Nephron (organoid): ENCODE measurements at regions not wholly inside any gene's neighbourhood (a gene's known extent, or its start where the extent isn't known, plus 50 kb on each side); places are given as distances from the start of the nearest gene placed in this dataset.

Source experiments
- H3K27ac Mint-ChIP-seq, 3 experiments: 2 replicates each; pipeline ENCODE4 v1.8.0; 2020; ENCODE audit warnings: mixed read lengths in 3 of 3, mild to moderate bottlenecking in 2 of 3, moderate library complexity in 1 of 3
- H3K27me3 Mint-ChIP-seq: 2 replicates; pipeline ENCODE4 v1.8.0; 2021; ENCODE audit warnings: low read depth, mild to moderate bottlenecking, moderate library complexity, mixed read lengths
- H3K36me3 Mint-ChIP-seq: 2 replicates; pipeline ENCODE4 v1.8.0; 2020; ENCODE audit warnings: low read depth, mixed read lengths
- H3K4me1 Mint-ChIP-seq: 2 replicates; pipeline ENCODE4 v1.8.0; 2020; ENCODE audit warnings: mixed read lengths
- H3K4me3 Mint-ChIP-seq, 3 experiments: 2 replicates each; pipeline ENCODE4 v1.8.0; 2020; ENCODE audit warnings: mild to moderate bottlenecking in 3 of 3, mixed read lengths in 3 of 3, moderate library complexity in 2 of 3
- H3K9me3 Mint-ChIP-seq: 2 replicates; pipeline ENCODE4 v1.8.0; 2020; ENCODE audit warnings: mixed read lengths
- CTCF ChIP-seq, 3 experiments: fragments of 200-600 bp; sonication (generic); IDR thresholded peaks; one replicate each; pipeline ENCODE4 v1.5.0; 2021; ENCODE audit warnings: antibody characterized with exemption in 3 of 3; ENCODE audit not compliant: unreplicated experiment in 3 of 3

DNA sequence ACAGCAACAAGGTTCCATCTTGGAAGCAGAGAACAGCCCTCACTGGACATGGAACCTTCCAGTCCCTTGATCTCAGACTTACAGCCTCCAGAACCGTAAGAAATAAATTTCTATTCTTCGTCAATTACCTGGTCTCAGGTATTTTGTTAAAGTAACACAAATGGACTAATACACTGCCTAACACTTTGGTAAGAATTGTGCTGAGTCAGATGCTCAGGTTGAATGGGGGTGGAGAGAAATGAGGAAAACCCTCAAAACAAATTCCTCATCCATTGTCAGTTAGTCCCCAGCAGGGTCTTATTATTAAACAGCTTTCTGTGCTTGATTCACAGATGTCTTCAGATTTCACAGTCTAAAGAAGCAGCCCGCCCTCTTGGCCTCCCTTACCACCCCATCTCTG is 306.2 kb upstream of the SLCO3A1 start:
- H3K27me3 Mint-ChIP-seq: peaks cover 12% of the 10 kb centered on the region
- no peak overlapping the region for H3K4me3 Mint-ChIP-seq

DNA sequence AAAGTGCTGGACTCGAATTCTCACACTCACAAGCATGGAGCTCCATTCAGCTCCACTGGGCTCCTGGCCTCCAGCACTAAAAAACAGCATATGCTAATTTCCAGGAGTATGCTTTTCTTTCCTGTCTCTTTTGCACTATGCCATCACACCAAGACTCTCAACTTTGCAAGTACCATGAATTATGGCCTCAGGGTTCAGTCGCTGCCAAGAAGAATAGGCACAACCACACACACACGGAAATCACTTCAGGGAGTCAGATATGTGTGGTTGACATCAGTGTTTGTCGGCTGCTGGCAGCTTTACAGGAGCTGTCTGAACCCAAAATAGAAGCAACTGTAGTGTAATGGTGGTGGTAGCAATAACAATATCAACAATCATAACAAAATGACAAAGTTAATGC is 305.0 kb upstream of the SLCO3A1 start:
- Mint-ChIP-seq H3K4me1 (peaks cover 19% of the 10 kb centered on the region), H3K4me3 (no peak overlapping the region), H3K27me3 (peaks cover 12% of the 10 kb centered on the region), H3K9me3 (no peaks in the 10 kb centered on the region), H3K27ac (no peak overlapping the region), H3K36me3 (no peaks in the 10 kb centered on the region)
- TF ChIP-seq CTCF (IDR thresholded peaks at IDR 0.05; ENCODE audit: unreplicated experiment in 3 of 3): no peak

More for the DNA sequence above, 306.2 kb upstream of the SLCO3A1 start:
- H3K9me3 Mint-ChIP-seq: no peaks in the 10 kb centered on the region
- TF ChIP-seq CTCF (IDR thresholded peaks at IDR 0.05; ENCODE audit: unreplicated experiment in 3 of 3): no peak
- H3K27ac Mint-ChIP-seq: no peak overlapping the region
- H3K36me3 Mint-ChIP-seq: no peaks in the 10 kb centered on the region
- peaks cover 7% of the 10 kb centered on the region for H3K4me1 Mint-ChIP-seq

DNA sequence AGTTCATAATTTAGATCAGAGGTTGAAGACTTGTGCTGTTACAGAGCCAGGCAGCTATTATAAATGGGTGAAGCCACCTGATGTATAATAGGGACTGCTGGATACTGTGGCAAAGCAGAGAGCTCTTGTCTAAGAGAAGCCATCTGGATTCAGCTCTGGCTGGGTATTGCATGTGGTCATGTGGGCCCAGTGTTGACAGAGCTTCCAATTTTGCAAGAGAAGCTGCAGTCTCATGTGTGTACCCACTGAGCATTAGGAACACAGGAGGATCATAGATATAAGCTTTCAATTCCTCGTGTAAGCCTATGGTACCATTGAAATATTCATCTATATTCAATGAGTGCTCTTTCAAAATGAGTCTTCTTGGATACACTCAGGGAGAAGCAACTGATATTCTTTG is 303.9 kb upstream of the SLCO3A1 start:
- peaks cover 23% of the 10 kb centered on the region for H3K4me1 Mint-ChIP-seq
- no peaks in the 10 kb centered on the region for H3K36me3 Mint-ChIP-seq
- no peak overlapping the region for H3K4me3 Mint-ChIP-seq
- H3K27ac Mint-ChIP-seq: no peak overlapping the region
- H3K9me3 Mint-ChIP-seq: no peaks in the 10 kb centered on the region
- peaks cover 8% of the 10 kb centered on the region for H3K27me3 Mint-ChIP-seq
- no peak for TF ChIP-seq CTCF (IDR thresholded peaks at IDR 0.05; ENCODE audit: unreplicated experiment in 3 of 3)

DNA sequence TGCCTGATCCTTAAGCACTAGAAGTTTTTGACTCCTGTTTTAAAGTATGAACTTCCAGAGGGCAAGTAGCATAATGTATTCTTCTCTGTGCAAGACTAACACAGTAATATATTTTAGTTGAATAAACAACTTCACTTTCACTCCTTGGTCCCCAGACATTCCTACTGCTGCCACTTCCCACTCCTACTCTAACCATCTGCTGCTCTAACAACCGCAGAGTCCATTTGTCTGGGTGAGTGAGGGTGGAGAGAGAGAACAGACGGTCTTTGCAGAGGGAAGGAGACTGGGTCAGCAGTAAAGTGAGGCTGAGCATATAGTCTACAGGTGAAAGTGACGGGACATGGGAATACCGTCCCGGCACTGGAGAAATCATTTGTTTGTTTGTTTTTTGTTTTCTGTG is 301.0 kb upstream of the SLCO3A1 start:
- Mint-ChIP-seq H3K4me1 (peaks cover 23% of the 10 kb centered on the region), H3K4me3 (no peak overlapping the region), H3K27me3 (no peaks in the 10 kb centered on the region), H3K27ac (no peak overlapping the region), H3K36me3 (no peaks in the 10 kb centered on the region), H3K9me3 (no peaks in the 10 kb centered on the region)
- TF ChIP-seq CTCF (IDR thresholded peaks at IDR 0.05; ENCODE audit: unreplicated experiment in 3 of 3): no peak

GRCh38 chr15:91553196-91553854 is 300.2 kb upstream of the SLCO3A1 start:
- Mint-ChIP-seq H3K27me3 (no peaks in the 10 kb centered on the region), H3K4me3 (no peak overlapping the region), H3K4me1 (peaks cover 22% of the 10 kb centered on the region), H3K9me3 (no peaks in the 10 kb centered on the region), H3K27ac (no peak overlapping the region), H3K36me3 (no peaks in the 10 kb centered on the region)
- TF ChIP-seq CTCF (IDR thresholded peaks at IDR 0.05; ENCODE audit: unreplicated experiment in 3 of 3): no peak

DNA sequence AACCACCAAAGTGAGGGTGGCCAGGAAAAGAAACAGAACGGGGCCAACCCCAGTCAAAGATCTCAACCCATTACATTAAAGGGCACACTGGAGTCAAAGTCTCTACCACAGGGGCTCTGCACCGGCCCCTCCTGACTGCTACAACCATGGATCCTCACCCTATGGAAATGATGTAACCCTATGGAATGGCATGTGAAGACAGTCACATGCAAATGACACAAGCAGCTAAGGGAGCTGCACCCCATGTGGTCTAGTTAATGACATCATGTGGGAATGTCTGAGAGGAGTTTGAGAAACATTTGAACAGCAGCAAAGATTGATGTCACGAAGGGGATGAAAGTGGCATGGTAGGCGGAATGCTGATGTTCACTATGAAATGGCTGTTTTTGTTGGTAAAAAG is 298.2 kb upstream of the SLCO3A1 start:
- TF ChIP-seq CTCF (IDR thresholded peaks at IDR 0.05; ENCODE audit: unreplicated experiment in 3 of 3): no peak
- Mint-ChIP-seq H3K36me3 (no peaks in the 10 kb centered on the region), H3K27me3 (no peaks in the 10 kb centered on the region), H3K4me3 (no peak overlapping the region), H3K9me3 (no peaks in the 10 kb centered on the region), H3K4me1 (peaks cover 16% of the 10 kb centered on the region), H3K27ac (no peak overlapping the region)
